ENCODE measurements at regions not wholly inside any gene's neighbourhood (a gene's known extent, or its start where the extent isn't known, plus 50 kb on each side); places are given as distances from the start of the nearest gene placed in this dataset.

DNA sequence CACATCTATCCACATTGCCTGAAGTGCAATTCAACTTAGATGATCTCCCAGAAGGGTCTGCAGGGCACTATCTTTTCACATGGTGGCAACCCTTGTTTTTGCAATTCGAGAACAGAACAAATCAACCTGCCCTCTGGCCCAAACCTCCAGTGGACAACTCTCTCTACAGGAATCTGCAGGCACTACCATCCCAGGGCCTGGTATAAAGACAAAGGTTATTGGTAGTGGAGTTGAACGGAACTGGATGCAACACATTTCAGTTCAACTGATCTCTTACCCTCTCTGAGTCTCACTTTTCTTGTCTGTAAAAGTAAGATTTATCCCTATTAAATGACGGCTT is 153.2 kb upstream of the EGFLAM start:
- Histone ChIP-seq H3K27me3 (no peaks in the 10 kb centered on the region), H3K4me1 (peaks cover 1% of the 10 kb centered on the region; the same call in 1 of the 2 replicates), H3K36me3 (no peaks in the 10 kb centered on the region), H3K4me3 (ENCODE audit: low read depth, low read length) (no peak overlapping the region), H3K9me3 (no peaks in the 10 kb centered on the region)
- no peak for DNase-seq
- no peak for TF ChIP-seq CTCF (IDR thresholded peaks at IDR 0.05; ENCODE audit: low read depth, low read length)

- DNase-seq: no peak
- Histone ChIP-seq H3K27me3 (no peaks in the 10 kb centered on the region), H3K4me1 (peaks cover 2% of the 10 kb centered on the region; the same call in 1 of the 2 replicates), H3K36me3 (no peaks in the 10 kb centered on the region), H3K9me3 (no peaks in the 10 kb centered on the region), H3K4me3 (ENCODE audit: low read depth, low read length) (no peak overlapping the region)
- no peak for TF ChIP-seq CTCF (IDR thresholded peaks at IDR 0.05; ENCODE audit: low read depth, low read length)
Observed at GRCh38 chr5:38104497-38105230, 153.7 kb upstream of the EGFLAM start.

- Histone ChIP-seq H3K4me1 (peaks cover 2% of the 10 kb centered on the region; the same call in 1 of the 2 replicates), H3K27me3 (no peaks in the 10 kb centered on the region), H3K9me3 (no peaks in the 10 kb centered on the region), H3K36me3 (no peaks in the 10 kb centered on the region), H3K4me3 (ENCODE audit: low read depth, low read length) (no peak overlapping the region)
- DNase-seq: no peak
- TF ChIP-seq CTCF (IDR thresholded peaks at IDR 0.05; ENCODE audit: low read depth, low read length): no peak
Observed at GRCh38 chr5:38101897-38102296, 156.5 kb upstream of the EGFLAM start.

GRCh38 chr5:38099205-38100168 is 158.9 kb upstream of the EGFLAM start:
- H3K9me3 ChIP-seq: no peaks in the 10 kb centered on the region
- DNase-seq: no peak
- no peak for TF ChIP-seq CTCF (IDR thresholded peaks at IDR 0.05; ENCODE audit: low read depth, low read length)
- H3K4me3 ChIP-seq (ENCODE audit: low read depth, low read length): no peak overlapping the region
- H3K4me1 ChIP-seq: peaks cover 2% of the 10 kb centered on the region; the same call in 1 of the 2 replicates
- no peaks in the 10 kb centered on the region for H3K36me3 ChIP-seq
- H3K27me3 ChIP-seq: no peaks in the 10 kb centered on the region

DNA sequence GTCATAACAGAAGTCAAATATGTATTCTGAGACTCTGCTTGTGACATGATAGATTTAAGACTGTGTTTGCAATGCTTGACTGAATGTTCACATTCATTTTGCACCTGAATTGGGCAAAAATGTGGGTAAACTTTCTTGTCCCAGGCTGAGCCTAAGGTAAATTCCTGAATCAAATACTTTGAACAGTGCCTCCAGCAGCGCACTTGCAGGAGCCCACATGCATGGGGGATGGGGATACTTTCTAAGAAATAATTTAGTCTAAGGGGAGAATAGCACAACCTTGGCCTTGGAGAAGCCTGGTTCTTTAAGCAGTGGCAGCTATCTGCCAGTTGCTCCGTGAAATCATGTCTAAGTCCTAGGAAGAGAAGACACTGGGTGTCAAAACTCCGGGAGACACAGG is 163.5 kb upstream of the EGFLAM start:
- Histone ChIP-seq H3K4me1 (no peaks in the 10 kb centered on the region), H3K4me3 (ENCODE audit: low read depth, low read length) (no peak overlapping the region), H3K9me3 (no peaks in the 10 kb centered on the region), H3K36me3 (no peaks in the 10 kb centered on the region), H3K27me3 (no peaks in the 10 kb centered on the region)
- no peak for DNase-seq
- TF ChIP-seq CTCF (IDR thresholded peaks at IDR 0.05; ENCODE audit: low read depth, low read length): no peak
